ENCODE measurements at regions not wholly inside any gene's neighbourhood (a gene's known extent, or its start where the extent isn't known, plus 50 kb on each side); places are given as distances from the start of the nearest gene placed in this dataset.
A peak's percentile ranks its signal among the peaks of the same experiment; 100 is the strongest.
"Not testable (repeated sequence)": the region's sequence is repeated elsewhere in the genome, so short reads cannot be mapped to it uniquely, and the experiment has no call there.

- DNase-seq (ENCODE audit: low read depth): no peak
- in situ Hi-C loops (cut with HindIII; ENCODE audit: low sequenced_read_pairs): no loop called here
- H3K4me3 ChIP-seq (ENCODE audit: low read depth, low read length): no peak overlapping the region
- TF ChIP-seq, protein P1, sequence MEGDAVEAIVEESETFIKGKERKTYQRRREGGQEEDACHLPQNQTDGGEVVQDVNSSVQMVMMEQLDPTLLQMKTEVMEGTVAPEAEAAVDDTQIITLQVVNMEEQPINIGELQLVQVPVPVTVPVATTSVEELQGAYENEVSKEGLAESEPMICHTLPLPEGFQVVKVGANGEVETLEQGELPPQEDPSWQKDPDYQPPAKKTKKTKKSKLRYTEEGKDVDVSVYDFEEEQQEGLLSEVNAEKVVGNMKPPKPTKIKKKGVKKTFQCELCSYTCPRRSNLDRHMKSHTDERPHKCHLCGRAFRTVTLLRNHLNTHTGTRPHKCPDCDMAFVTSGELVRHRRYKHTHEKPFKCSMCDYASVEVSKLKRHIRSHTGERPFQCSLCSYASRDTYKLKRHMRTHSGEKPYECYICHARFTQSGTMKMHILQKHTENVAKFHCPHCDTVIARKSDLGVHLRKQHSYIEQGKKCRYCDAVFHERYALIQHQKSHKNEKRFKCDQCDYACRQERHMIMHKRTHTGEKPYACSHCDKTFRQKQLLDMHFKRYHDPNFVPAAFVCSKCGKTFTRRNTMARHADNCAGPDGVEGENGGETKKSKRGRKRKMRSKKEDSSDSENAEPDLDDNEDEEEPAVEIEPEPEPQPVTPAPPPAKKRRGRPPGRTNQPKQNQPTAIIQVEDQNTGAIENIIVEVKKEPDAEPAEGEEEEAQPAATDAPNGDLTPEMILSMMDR (IDR thresholded peaks at IDR 0.05; ENCODE audit: low read depth, low read length, missing control alignments): no peak
These were observed 200.0 kb upstream of the GK2 start for GRCh38 chr4:79607979-79608378.

- no peak for DNase-seq (ENCODE audit: low read depth)
- in situ Hi-C loops (cut with HindIII; ENCODE audit: low sequenced_read_pairs): no loop called here
- H3K4me3 ChIP-seq (ENCODE audit: low read depth, low read length): no peak overlapping the region
- TF ChIP-seq, protein P1 (IDR thresholded peaks at IDR 0.05; ENCODE audit: low read depth, low read length, missing control alignments): no peak
These were observed 196.1 kb upstream of the GK2 start for GRCh38 chr4:79604152-79604551.

GRCh38 chr4:79603681-79604080, 195.7 kb upstream of the GK2 start:
- no peak for DNase-seq (ENCODE audit: low read depth)
- H3K4me3 ChIP-seq (ENCODE audit: low read depth, low read length): no peak overlapping the region
- in situ Hi-C loops (cut with HindIII; ENCODE audit: low sequenced_read_pairs): no loop called here

DNA sequence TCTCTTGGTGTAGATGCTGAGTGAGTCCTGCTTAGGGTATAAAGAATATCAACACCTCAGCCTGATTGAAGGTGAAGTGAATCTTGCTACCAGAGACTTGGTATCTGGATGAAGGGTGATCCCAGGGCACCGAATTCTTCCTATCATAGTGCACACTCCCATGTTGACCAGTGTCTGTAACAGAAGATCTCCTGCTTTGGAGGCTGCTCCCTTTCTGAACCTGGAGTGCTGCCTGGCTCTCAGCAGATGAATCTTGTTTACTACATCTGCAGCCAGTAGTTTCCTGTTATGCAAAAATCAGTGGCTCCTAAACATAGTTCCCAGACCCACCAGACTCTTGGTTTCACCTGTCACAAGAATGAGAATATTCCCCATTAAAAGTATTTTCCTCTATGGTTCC, 191.7 kb upstream of the GK2 start:
- TF ChIP-seq, protein P1 (IDR thresholded peaks at IDR 0.05; ENCODE audit: low read depth, low read length, missing control alignments): no peak
- in situ Hi-C loops (cut with HindIII; ENCODE audit: low sequenced_read_pairs): no loop called here
- H3K4me3 ChIP-seq (ENCODE audit: low read depth, low read length): no peak overlapping the region
- no peak for DNase-seq (ENCODE audit: low read depth)

More at GRCh38 chr4:79603681-79604080, 195.7 kb upstream of the GK2 start:
- TF ChIP-seq, protein P1 (IDR thresholded peaks at IDR 0.05; ENCODE audit: low read depth, low read length, missing control alignments): no peak

DNA sequence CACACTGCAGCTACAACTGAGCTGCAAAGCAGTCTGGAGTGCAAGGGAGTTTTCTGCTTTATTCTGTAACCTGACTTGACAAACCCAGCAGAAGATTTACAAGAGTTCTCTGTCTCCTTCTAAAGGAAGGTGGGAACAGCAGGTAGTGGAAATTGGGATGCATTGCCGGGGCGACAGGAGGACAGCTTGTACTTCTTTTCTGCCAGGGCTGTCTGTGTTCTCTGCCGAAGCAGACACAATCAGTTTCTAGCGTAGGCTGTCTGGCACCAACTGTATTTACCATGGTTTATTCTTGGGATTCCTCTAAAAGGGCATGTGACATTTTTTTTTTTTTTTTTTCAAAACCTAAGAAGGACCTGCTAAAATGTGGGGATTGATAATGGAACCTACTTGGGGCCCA, 190.8 kb upstream of the GK2 start:
- no peak for DNase-seq (ENCODE audit: low read depth)
- no peak overlapping the region for H3K4me3 ChIP-seq (ENCODE audit: low read depth, low read length)
- TF ChIP-seq, protein P1 (IDR thresholded peaks at IDR 0.05; ENCODE audit: low read depth, low read length, missing control alignments): no peak
- in situ Hi-C loops (cut with HindIII; ENCODE audit: low sequenced_read_pairs): no loop called here

GRCh38 chr4:79598214-79598613, 190.2 kb upstream of the GK2 start:
- in situ Hi-C loops (cut with HindIII; ENCODE audit: low sequenced_read_pairs): no loop called here
- TF ChIP-seq, protein P1 (IDR thresholded peaks at IDR 0.05; ENCODE audit: low read depth, low read length, missing control alignments): no peak
- DNase-seq (ENCODE audit: low read depth): no peak
- no peak overlapping the region for H3K4me3 ChIP-seq (ENCODE audit: low read depth, low read length)

DNA sequence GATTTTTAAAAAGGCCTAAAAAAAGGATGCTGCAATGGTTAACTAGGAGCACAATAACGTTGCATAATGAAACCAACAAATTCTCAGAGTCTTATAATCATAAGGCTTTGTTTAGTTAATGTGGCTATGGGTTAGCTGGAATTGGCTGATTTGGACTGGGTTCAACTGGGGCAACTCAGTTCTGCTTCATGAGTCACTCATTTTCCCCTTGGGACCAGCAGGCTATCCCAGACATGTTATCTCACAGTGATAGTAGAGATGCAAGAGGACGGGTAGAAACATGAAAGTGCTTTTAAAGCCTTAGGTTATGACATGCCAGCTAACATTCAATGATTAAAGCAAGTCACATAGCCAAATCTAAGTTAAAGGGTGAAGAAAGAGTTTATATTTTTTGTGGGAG, 189.2 kb upstream of the GK2 start:
- H3K4me3 ChIP-seq (ENCODE audit: low read depth, low read length): no peak overlapping the region
- in situ Hi-C loops (cut with HindIII; ENCODE audit: low sequenced_read_pairs): no loop called here
- TF ChIP-seq, protein P1 (IDR thresholded peaks at IDR 0.05; ENCODE audit: low read depth, low read length, missing control alignments): no peak
- peak; percentile 60 for DNase-seq (ENCODE audit: low read depth)

GRCh38 chr4:79592218-79592617, 184.2 kb upstream of the GK2 start:
- H3K4me3 ChIP-seq (ENCODE audit: low read depth, low read length); DNase-seq (ENCODE audit: low read depth); in situ Hi-C loops (cut with HindIII; ENCODE audit: low sequenced_read_pairs): not testable (repeated sequence)

Measured in astrocyte of the cerebellum (primary cell).